Liver (tissue), 3 donors: ENCODE measurements at regions not wholly inside any gene's neighbourhood (a gene's known extent, or its start where the extent isn't known, plus 50 kb on each side); places are given as distances from the start of the nearest gene placed in this dataset.

Experiments
- CTCF ChIP-seq: fragments of 150-350 bp; IDR thresholded peaks from 2 replicates; pipeline ENCODE4 v1.5.1; 2017; ENCODE audit warnings: improper control_type of control experiment, low read depth, low read length; ENCODE audit not compliant: missing input control
- EGR1 ChIP-seq, 2 donors: IDR thresholded peaks; 2 replicates each; pipeline ENCODE4 v1.6.1; 2016 to 2018; ENCODE audit warnings: antibody characterized with exemption in 2 of 2, low read depth in 2 of 2
- GABPA ChIP-seq, 2 donors: IDR thresholded peaks in 1 of 2; conservative IDR thresholded peaks in 1 of 2; 2 replicates each; pipeline ENCODE4 v1.6.1; 2016; ENCODE audit warnings: antibody characterized with exemption in 2 of 2, mild to moderate bottlenecking in 1 of 2, moderate library complexity in 1 of 2
- HNF4A ChIP-seq, 2 donors: conservative IDR thresholded peaks; 2 replicates each; pipeline ENCODE4 v1.6.1; 2016; ENCODE audit warnings: antibody characterized with exemption in 2 of 2, mild to moderate bottlenecking in 2 of 2
- JUND ChIP-seq, 2 donors: IDR thresholded peaks; 2 replicates each; pipeline ENCODE4 v1.6.1; 2016; ENCODE audit warnings: antibody characterized with exemption in 2 of 2
- MAX ChIP-seq: IDR thresholded peaks from 2 replicates; pipeline ENCODE4 v1.6.1; 2016; ENCODE audit warnings: antibody characterized with exemption
- RAD21 ChIP-seq, 2 donors: IDR thresholded peaks; 2 replicates each; pipeline ENCODE4 v1.6.1; 2016; ENCODE audit warnings: antibody characterized with exemption in 2 of 2, mild to moderate bottlenecking in 2 of 2
- REST ChIP-seq: IDR thresholded peaks from 2 replicates; pipeline ENCODE4 v1.6.1; 2016; ENCODE audit warnings: antibody characterized with exemption, mild to moderate bottlenecking
- RXRA ChIP-seq, 2 donors: IDR thresholded peaks; 2 replicates each; pipeline ENCODE4 v1.6.1; 2017 to 2018; ENCODE audit warnings: antibody characterized with exemption in 2 of 2, mild to moderate bottlenecking in 1 of 2
- TAF1 ChIP-seq: conservative IDR thresholded peaks from 2 replicates; pipeline ENCODE4 v1.6.1; 2016; ENCODE audit warnings: antibody characterized with exemption, mild to moderate bottlenecking
- YY1 ChIP-seq: IDR thresholded peaks from 2 replicates; pipeline ENCODE4 v1.6.1; 2016; ENCODE audit warnings: antibody characterized with exemption, mild to moderate bottlenecking
- donor health status: healthy.
- donor health status: healthy.

- TF ChIP-seq JUND (IDR thresholded peaks at IDR 0.05) (no peak), TAF1 (no peak), RAD21 (IDR thresholded peaks at IDR 0.05) (no peak), CTCF (no peak), REST (no peak), EGR1 (IDR thresholded peaks at IDR 0.05; ENCODE audit: low read depth in 2 of 2) (no peak), YY1 (no peak), HNF4A (conservative IDR thresholded peaks at IDR 0.05) (no peak), RXRA (IDR thresholded peaks at IDR 0.05) (no peak), GABPA (IDR thresholded peaks at IDR 0.05 in 1 of 2, conservative IDR thresholded peaks at IDR 0.05 in 1 of 2) (no peak), MAX (no peak)
Observed at GRCh38 chr1:195962051-195962450, 646.2 kb downstream of the KCNT2 start.
